Uterus (tissue), 3 donors: ENCODE measurements at regions not wholly inside any gene's neighbourhood (a gene's known extent, or its start where the extent isn't known, plus 50 kb on each side); places are given as distances from the start of the nearest gene placed in this dataset.

ENCODE experiments used
- DNase-seq, 2 donors: peaks; one replicate each; pipeline ENCODE4 v3.0.0-alpha.2; 2019 to 2020
- H3K27ac ChIP-seq, 2 donors: fragments of 200-600 bp; sonication (generic); 1 replicate in 1 of 2; 2 replicates in 1 of 2; pipeline ENCODE4 v1.5.1; 2016 to 2018
- H3K27me3 ChIP-seq, 2 donors: fragments of 200-600 bp; sonication (generic); one replicate each; pipeline ENCODE4 v1.5.1; 2018 to 2019; ENCODE audit warnings: control low read depth in 1 of 2
- H3K36me3 ChIP-seq, 2 donors: fragments of 200-600 bp; sonication (generic); one replicate each; pipeline ENCODE4 v1.5.1; 2019; ENCODE audit warnings: control low read depth in 1 of 2
- H3K4me1 ChIP-seq, 2 donors: fragments of 200-600 bp; sonication (generic); one replicate each; pipeline ENCODE4 v1.5.1; 2018 to 2019; ENCODE audit warnings: control low read depth in 1 of 2
- H3K4me3 ChIP-seq, 2 donors: fragments of 200-600 bp; sonication (generic); 1 replicate in 1 of 2; 2 replicates in 1 of 2; pipeline ENCODE4 v1.5.1; 2018 to 2019; ENCODE audit warnings: mild to moderate bottlenecking in 1 of 2
- H3K9me3 ChIP-seq, 2 donors: fragments of 200-600 bp; sonication (generic); one replicate each; pipeline ENCODE4 v1.5.1; 2019; ENCODE audit warnings: control low read depth in 1 of 2
- POLR2A ChIP-seq, 2 donors: fragments of 450-650 bp; IDR thresholded peaks; one replicate each; pipeline ENCODE4 v1.6.1; 2016; ENCODE audit warnings: antibody characterized with exemption in 2 of 2, mild to moderate bottlenecking in 1 of 2, moderate library complexity in 1 of 2
- intact Hi-C: fragments of 100-400 bp; cut with DNase I; formaldehyde crosslinking; loops from one replicate; pipeline ENCODE4 v1.15.1; 2023; ENCODE audit warnings: low total_unique reads
- TF ChIP-seq, protein P1 (sequence below), 4 experiments: fragments of 200-600 bp in 2 of 4; fragments of 450-650 bp in 2 of 4; sonication (generic) in 2 of 4; IDR thresholded peaks; one replicate each; pipeline ENCODE4 v1.5.1; 2016 to 2019; ENCODE audit warnings: antibody characterized with exemption in 4 of 4, mild to moderate bottlenecking in 2 of 4, moderate library complexity in 1 of 4
- donor health status: DM: yes; HTN: yes; CAD: no.

DNA sequence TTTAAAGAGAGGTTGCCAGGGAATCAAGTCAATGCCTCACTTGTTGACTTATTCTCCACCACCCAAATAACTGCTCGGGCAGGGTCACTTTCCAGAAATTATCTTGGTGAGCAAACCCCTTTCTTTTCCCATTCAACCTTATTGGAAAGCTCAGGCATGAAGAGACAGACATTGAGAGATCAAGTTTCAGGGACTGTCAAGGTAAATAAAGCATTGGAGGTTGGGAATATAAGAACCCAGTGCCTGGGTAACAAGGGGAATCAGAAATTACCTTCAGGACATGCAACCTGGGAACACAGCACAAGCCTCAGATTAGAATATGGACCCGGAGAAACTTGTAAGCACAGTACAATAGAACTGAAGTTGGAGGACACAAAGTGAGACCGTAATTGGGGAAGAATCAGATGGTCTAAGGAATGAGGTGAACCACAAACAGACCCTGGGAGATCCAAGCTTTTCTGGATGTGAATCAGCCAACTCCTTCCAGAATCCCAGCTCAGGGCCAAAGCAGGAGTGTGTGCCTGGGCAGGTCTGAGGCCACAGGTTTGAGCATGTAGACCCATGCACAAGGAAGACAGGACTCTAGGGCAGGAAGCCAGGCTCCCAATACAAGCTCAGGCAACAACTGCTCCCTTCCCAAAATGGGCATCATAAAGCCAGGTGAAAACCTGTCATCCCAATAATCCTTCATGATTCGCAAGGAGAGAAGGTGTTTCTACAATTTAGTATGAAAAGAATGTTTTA lies 512.8 kb downstream of the MAFB start:
- H3K9me3 ChIP-seq = no peaks in the 10 kb centered on the region
- no peaks in the 10 kb centered on the region for H3K4me1 ChIP-seq
- no peak for DNase-seq
- intact Hi-C loops = no loop called here
- H3K27ac ChIP-seq = no peak overlapping the region
- no peak for TF ChIP-seq POLR2A (IDR thresholded peaks at IDR 0.05)
- TF ChIP-seq, protein P1, sequence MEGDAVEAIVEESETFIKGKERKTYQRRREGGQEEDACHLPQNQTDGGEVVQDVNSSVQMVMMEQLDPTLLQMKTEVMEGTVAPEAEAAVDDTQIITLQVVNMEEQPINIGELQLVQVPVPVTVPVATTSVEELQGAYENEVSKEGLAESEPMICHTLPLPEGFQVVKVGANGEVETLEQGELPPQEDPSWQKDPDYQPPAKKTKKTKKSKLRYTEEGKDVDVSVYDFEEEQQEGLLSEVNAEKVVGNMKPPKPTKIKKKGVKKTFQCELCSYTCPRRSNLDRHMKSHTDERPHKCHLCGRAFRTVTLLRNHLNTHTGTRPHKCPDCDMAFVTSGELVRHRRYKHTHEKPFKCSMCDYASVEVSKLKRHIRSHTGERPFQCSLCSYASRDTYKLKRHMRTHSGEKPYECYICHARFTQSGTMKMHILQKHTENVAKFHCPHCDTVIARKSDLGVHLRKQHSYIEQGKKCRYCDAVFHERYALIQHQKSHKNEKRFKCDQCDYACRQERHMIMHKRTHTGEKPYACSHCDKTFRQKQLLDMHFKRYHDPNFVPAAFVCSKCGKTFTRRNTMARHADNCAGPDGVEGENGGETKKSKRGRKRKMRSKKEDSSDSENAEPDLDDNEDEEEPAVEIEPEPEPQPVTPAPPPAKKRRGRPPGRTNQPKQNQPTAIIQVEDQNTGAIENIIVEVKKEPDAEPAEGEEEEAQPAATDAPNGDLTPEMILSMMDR (IDR thresholded peaks at IDR 0.05) = no peak
- H3K36me3 ChIP-seq = no peaks in the 10 kb centered on the region
- no peak overlapping the region for H3K4me3 ChIP-seq
- H3K27me3 ChIP-seq = no peaks in the 10 kb centered on the region

DNA sequence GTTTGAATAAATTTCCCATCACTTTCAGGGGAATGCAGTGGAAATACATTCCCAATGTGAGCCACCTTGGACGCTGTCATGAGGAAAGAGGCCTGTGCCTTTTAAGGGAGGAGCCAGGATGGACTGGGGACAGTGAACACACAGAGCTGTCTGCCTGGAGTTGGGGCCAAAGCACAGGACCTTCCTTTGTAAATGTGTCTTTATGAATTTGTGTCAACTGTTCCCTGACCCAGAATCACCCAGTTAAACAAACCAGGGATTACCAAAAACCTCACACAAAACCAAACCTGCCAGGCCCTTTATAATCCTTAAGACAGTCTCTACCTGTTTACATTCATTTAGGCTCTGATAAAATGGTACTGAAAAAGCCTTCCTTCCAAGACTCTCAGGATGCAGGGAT lies 513.7 kb downstream of the MAFB start:
- intact Hi-C loops = no loop called here
- TF ChIP-seq POLR2A (IDR thresholded peaks at IDR 0.05) = no peak
- TF ChIP-seq, protein P1 (IDR thresholded peaks at IDR 0.05) = no peak
- Histone ChIP-seq H3K27me3 (no peaks in the 10 kb centered on the region), H3K36me3 (no peaks in the 10 kb centered on the region), H3K4me1 (no peaks in the 10 kb centered on the region), H3K4me3 (no peak overlapping the region), H3K27ac (no peak overlapping the region), H3K9me3 (no peaks in the 10 kb centered on the region)
- DNase-seq = no peak

DNA sequence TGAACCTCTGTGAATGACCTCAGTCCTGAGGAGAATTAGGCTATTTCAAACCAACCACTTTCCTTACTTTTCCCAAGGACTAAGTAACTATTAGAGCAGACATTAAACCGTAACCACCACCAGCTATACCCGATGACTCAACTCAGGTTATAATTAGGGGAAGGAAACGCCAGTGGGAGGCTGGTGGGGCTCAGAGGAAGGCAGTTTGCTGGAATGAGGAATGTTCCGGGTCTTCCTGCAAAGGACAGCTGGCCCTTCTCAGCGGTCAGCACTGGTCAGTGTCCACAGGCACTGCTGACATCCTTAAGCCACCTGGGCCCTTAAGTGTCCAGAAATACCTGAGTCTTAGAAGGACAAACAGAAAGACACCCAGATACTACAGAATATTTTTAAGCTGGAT lies 515.2 kb downstream of the MAFB start:
- no peak for TF ChIP-seq POLR2A (IDR thresholded peaks at IDR 0.05)
- DNase-seq = no peak
- H3K4me1 ChIP-seq = no peaks in the 10 kb centered on the region

DNA sequence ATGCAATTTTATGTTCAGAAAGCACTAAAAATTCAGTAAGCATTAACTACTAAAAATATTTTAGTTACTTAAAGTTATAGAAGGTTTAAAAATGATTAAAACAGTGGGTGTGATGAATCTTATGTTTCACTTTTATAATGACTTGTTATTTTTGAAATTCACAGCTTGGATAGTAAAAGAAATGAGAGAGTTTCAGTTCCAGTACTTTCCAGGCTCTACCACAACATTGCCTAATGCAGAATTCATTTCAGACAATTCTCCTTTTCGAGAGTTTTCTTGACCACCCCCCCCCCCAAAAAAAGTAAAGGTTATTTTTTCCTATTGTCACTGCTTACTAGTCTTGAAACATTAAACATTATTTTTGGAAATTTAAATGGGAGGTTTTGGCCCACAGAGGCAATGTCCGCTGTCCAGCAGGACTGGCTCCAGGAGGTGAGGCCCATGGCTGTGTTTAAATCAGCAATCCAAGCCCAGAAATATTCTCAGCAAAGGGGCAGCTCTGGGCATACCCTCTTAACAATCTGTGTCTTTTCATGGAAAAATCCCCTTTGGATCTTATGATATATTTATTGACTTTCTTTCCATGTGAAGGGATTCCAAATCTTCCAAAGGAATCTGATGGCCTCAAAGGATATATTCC lies 519.9 kb downstream of the MAFB start:
- DNase-seq = no peak
- TF ChIP-seq, protein P1 (IDR thresholded peaks at IDR 0.05) = no peak
- TF ChIP-seq POLR2A (IDR thresholded peaks at IDR 0.05) = no peak
- intact Hi-C loops = no loop called here
- H3K4me1 ChIP-seq = no peaks in the 10 kb centered on the region
- no peaks in the 10 kb centered on the region for H3K9me3 ChIP-seq
- no peak overlapping the region for H3K27ac ChIP-seq
- no peaks in the 10 kb centered on the region for H3K36me3 ChIP-seq
- no peak overlapping the region for H3K4me3 ChIP-seq
- H3K27me3 ChIP-seq = no peaks in the 10 kb centered on the region

More for the DNA sequence above, 515.2 kb downstream of the MAFB start:
- Histone ChIP-seq H3K9me3 (no peaks in the 10 kb centered on the region), H3K36me3 (no peaks in the 10 kb centered on the region), H3K27me3 (no peaks in the 10 kb centered on the region), H3K27ac (no peak overlapping the region), H3K4me3 (no peak overlapping the region)
- intact Hi-C loops = no loop called here

DNA sequence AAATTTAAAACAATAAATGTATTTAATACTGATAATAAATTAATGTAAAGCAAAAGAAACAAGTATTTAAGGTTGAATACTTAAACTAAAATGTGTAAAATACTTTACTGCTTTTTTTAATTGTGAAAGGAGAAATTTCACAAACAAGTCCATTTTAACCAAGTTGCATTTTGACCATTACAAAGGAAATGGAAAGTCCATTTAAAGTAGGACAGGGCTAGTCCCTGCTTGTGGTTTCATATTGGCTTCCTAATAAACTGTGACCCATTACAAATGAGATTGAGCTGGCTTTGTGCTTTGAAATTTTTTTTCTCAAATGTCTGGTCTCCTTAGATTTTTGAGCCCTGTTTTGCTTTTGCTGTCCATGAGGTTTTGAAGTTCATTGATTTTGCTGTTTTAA lies 527.6 kb downstream of the MAFB start:
- H3K27ac ChIP-seq = no peak overlapping the region
- H3K27me3 ChIP-seq = no peaks in the 10 kb centered on the region
- H3K9me3 ChIP-seq = no peaks in the 10 kb centered on the region
- H3K4me1 ChIP-seq = no peaks in the 10 kb centered on the region
- H3K36me3 ChIP-seq = no peaks in the 10 kb centered on the region
- no peak for DNase-seq
- H3K4me3 ChIP-seq = no peak overlapping the region
- TF ChIP-seq POLR2A (IDR thresholded peaks at IDR 0.05) = no peak
- TF ChIP-seq, protein P1 (IDR thresholded peaks at IDR 0.05) = no peak
- intact Hi-C loops = no loop called here
